ENCODE measurements at regions not wholly inside any gene's neighbourhood (a gene's known extent, or its start where the extent isn't known, plus 50 kb on each side); places are given as distances from the start of the nearest gene placed in this dataset.

DNA sequence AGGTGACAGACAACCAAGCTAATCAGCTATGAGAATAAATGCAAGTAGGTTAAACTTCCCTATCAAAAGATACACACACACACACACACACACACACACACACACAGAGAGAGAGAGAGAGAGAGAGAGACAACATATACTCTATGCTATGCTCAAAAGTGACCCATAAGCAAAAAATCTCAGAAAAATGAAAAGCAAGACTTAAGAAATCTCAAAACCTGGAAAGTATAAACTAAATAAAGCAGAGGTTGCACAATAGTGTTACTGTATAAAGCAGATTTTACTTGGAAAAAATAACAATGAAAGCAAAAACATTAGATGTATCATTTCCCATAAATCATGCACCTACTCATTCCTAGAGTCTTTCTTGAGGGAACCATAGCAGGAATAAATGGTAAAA, 221.5 kb downstream of the INHBA start:
- no peaks in the 10 kb centered on the region for H3F3A ChIP-seq (ENCODE audit: insufficient read depth)
- H4K20me1 ChIP-seq (ENCODE audit: low read depth, low read length), result no peaks in the 10 kb centered on the region
- H3K9me2 ChIP-seq (replicated peaks; ENCODE audit: insufficient read depth, low read length), result no peaks in the 10 kb centered on the region
- no peaks in the 10 kb centered on the region for H3K79me2 ChIP-seq (ENCODE audit: insufficient read depth, low read length)
- no peak for TF ChIP-seq CTCF (IDR thresholded peaks at IDR 0.05; ENCODE audit: insufficient read depth, low read length, poor library complexity, severe bottlenecking)
- no peak for TF ChIP-seq EZH2phosphoT487 (conservative IDR thresholded peaks at IDR 0.05; ENCODE audit: low read length)
- no peaks in the 10 kb centered on the region for H3K9me3 ChIP-seq (ENCODE audit: insufficient read depth, low read length)
- no peak overlapping the region for H2AFZ ChIP-seq (ENCODE audit: low read depth, low read length, severe bottlenecking)
- no peaks in the 10 kb centered on the region for H3K36me3 ChIP-seq (ENCODE audit: low read length)
- no peak overlapping the region for H3K9ac ChIP-seq (ENCODE audit: low read length)
- H3K27me3 ChIP-seq (ENCODE audit: low read length), result no peaks in the 10 kb centered on the region
- no peak overlapping the region for H3K4me2 ChIP-seq (ENCODE audit: low read depth, low read length, poor library complexity, severe bottlenecking)
- H3K4me3 ChIP-seq (ENCODE audit: insufficient read depth, low read length, poor library complexity, severe bottlenecking), result no peak overlapping the region
- H3K27ac ChIP-seq (ENCODE audit: low read depth, low read length), result no peak overlapping the region

DNA sequence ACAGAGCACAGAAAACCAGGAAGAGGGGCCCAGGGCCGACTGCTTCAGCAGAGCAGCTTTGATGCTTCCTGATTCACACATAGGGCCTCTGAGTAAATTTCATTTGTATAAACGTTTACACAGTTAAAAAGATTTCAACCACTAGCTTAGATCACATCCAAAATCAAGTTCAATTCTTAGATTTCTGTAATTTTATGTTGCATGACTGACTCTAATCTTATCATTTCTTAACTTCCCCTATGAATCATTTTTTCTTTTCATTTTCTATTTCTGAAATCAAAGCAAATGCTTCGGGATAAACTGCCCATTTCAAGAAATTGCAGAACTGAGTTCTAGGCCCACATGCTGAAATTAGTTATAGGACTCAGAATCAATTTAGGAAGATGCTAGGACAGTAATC, 224.7 kb downstream of the INHBA start:
- no peak overlapping the region for H3K27ac ChIP-seq (ENCODE audit: low read depth, low read length)
- H3K27me3 ChIP-seq (ENCODE audit: low read length), result no peaks in the 10 kb centered on the region
- H4K20me1 ChIP-seq (ENCODE audit: low read depth, low read length), result no peaks in the 10 kb centered on the region
- no peaks in the 10 kb centered on the region for H3K9me3 ChIP-seq (ENCODE audit: insufficient read depth, low read length)
- no peaks in the 10 kb centered on the region for H3F3A ChIP-seq (ENCODE audit: insufficient read depth)
- H2AFZ ChIP-seq (ENCODE audit: low read depth, low read length, severe bottlenecking), result peak overlapping the region; percentile 5
- no peak overlapping the region for H3K9ac ChIP-seq (ENCODE audit: low read length)
- H3K4me3 ChIP-seq (ENCODE audit: insufficient read depth, low read length, poor library complexity, severe bottlenecking), result no peak overlapping the region
- H3K36me3 ChIP-seq (ENCODE audit: low read length), result no peaks in the 10 kb centered on the region
- no peaks in the 10 kb centered on the region for H3K79me2 ChIP-seq (ENCODE audit: insufficient read depth, low read length)
- no peaks in the 10 kb centered on the region for H3K9me2 ChIP-seq (replicated peaks; ENCODE audit: insufficient read depth, low read length)
- TF ChIP-seq CTCF (IDR thresholded peaks at IDR 0.05; ENCODE audit: insufficient read depth, low read length, poor library complexity, severe bottlenecking) (no peak), EZH2phosphoT487 (conservative IDR thresholded peaks at IDR 0.05; ENCODE audit: low read length) (no peak)
- no peak overlapping the region for H3K4me2 ChIP-seq (ENCODE audit: low read depth, low read length, poor library complexity, severe bottlenecking)

DNA sequence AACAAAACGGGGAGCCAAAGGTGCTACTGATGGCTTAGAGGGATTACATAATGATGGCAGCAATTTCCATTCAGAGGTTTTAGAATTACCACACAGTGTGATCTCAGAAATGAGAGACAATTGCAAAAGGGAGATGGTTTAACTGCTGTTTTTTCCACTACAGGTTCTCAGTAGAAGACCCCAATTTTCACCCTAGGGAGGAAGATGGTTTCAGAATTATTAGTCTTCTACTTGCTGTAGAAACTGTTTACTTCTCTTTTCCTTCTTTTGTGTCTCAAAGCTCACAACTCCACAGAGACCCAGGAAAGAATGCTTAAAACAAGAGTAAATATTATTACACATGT, 226.5 kb downstream of the INHBA start:
- no peak for TF ChIP-seq EZH2phosphoT487 (conservative IDR thresholded peaks at IDR 0.05; ENCODE audit: low read length)
- TF ChIP-seq CTCF (IDR thresholded peaks at IDR 0.05; ENCODE audit: insufficient read depth, low read length, poor library complexity, severe bottlenecking), result no peak

More for the DNA sequence above, 226.5 kb downstream of the INHBA start:
- no peak overlapping the region for H3K27ac ChIP-seq (ENCODE audit: low read depth, low read length)
- no peak overlapping the region for H3K9ac ChIP-seq (ENCODE audit: low read length)
- no peaks in the 10 kb centered on the region for H3K9me2 ChIP-seq (replicated peaks; ENCODE audit: insufficient read depth, low read length)
- H3K4me2 ChIP-seq (ENCODE audit: low read depth, low read length, poor library complexity, severe bottlenecking), result no peak overlapping the region
- H2AFZ ChIP-seq (ENCODE audit: low read depth, low read length, severe bottlenecking), result no peak overlapping the region
- H3K79me2 ChIP-seq (ENCODE audit: insufficient read depth, low read length), result no peaks in the 10 kb centered on the region
- no peaks in the 10 kb centered on the region for H4K20me1 ChIP-seq (ENCODE audit: low read depth, low read length)
- H3K36me3 ChIP-seq (ENCODE audit: low read length), result no peaks in the 10 kb centered on the region
- no peaks in the 10 kb centered on the region for H3K27me3 ChIP-seq (ENCODE audit: low read length)
- H3K4me3 ChIP-seq (ENCODE audit: insufficient read depth, low read length, poor library complexity, severe bottlenecking), result no peak overlapping the region
- H3F3A ChIP-seq (ENCODE audit: insufficient read depth), result no peaks in the 10 kb centered on the region
- H3K9me3 ChIP-seq (ENCODE audit: insufficient read depth, low read length), result no peaks in the 10 kb centered on the region

Data from SU-DHL-6 (cell line).